PC-9 (cell line): ENCODE measurements at regions not wholly inside any gene's neighbourhood (a gene's known extent, or its start where the extent isn't known, plus 50 kb on each side); places are given as distances from the start of the nearest gene placed in this dataset.

Experiments used
- EZH2 ChIP-seq: fragments of 200-600 bp; sonication (generic); IDR thresholded peaks from 2 replicates; pipeline ENCODE4 v1.8.0; 2017; ENCODE audit warnings: antibody characterized with exemption, low read depth
- TF ChIP-seq, protein P1 (sequence below): fragments of 200-600 bp; sonication (generic); conservative IDR thresholded peaks from 2 replicates; pipeline ENCODE4 v1.6.1; 2017; ENCODE audit warnings: mixed run types, antibody characterized with exemption, mild to moderate bottlenecking, moderate library complexity

DNA sequence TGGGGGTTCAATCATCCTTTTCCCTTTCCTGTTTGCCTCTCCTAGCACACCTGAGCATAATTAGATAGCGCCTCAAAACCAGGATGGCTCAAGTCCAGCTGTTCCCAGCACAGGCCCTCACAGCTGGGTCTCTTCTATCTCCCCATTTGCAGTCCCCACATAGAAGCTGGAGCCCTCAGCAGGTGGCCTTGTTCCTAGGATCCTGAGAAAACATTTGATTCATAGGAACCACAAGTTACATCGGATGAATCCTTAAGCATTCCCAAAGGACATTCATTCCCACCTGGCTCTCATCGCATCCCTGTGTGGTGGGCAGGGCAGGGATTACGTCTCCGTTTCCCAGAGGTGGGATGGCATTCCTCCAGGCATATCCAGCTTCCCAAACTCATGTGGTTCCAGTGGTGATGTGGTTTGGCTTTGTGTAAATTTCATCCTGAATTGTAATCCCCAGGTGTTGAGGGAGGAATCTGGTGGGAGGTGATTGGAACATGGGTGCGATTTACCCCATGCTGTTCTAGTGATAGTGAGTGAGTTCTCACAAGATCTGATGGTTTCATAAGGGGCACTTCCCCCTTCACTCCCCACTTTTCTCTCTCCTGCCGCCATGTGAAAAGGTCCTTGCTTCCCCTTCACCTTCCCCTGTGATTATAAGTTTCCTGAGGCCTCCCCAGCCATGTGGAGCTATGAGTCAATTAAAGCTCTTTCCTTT is 49.8 kb upstream of the LEP start:
- TF ChIP-seq, protein P1, sequence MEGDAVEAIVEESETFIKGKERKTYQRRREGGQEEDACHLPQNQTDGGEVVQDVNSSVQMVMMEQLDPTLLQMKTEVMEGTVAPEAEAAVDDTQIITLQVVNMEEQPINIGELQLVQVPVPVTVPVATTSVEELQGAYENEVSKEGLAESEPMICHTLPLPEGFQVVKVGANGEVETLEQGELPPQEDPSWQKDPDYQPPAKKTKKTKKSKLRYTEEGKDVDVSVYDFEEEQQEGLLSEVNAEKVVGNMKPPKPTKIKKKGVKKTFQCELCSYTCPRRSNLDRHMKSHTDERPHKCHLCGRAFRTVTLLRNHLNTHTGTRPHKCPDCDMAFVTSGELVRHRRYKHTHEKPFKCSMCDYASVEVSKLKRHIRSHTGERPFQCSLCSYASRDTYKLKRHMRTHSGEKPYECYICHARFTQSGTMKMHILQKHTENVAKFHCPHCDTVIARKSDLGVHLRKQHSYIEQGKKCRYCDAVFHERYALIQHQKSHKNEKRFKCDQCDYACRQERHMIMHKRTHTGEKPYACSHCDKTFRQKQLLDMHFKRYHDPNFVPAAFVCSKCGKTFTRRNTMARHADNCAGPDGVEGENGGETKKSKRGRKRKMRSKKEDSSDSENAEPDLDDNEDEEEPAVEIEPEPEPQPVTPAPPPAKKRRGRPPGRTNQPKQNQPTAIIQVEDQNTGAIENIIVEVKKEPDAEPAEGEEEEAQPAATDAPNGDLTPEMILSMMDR: no peak
- TF ChIP-seq EZH2: no peak
